K562 (cell line): ENCODE measurements at regions not wholly inside any gene's neighbourhood (a gene's known extent, or its start where the extent isn't known, plus 50 kb on each side); places are given as distances from the start of the nearest gene placed in this dataset.

Experiments used
- HOXB6 ChIP-seq: fragments of 250-450 bp; sonication (Bioruptor Pico); IDR thresholded peaks from 2 replicates; pipeline ENCODE4 v1.5.1; 2022; ENCODE audit warnings: mild to moderate bottlenecking, borderline replicate concordance
- POLR2AphosphoS2 ChIP-seq: IDR thresholded peaks from 2 replicates; pipeline ENCODE4 v1.6.1; 2012; ENCODE audit warnings: low read length, improper control_type of control experiment

GRCh38 chr21:16492892-16493291 is 763.1 kb downstream of the USP25 start:
- TF ChIP-seq HOXB6 (no peak), POLR2AphosphoS2 (no peak)
